SH-SY5Y (cell line): ENCODE measurements at regions not wholly inside any gene's neighbourhood (a gene's known extent, or its start where the extent isn't known, plus 50 kb on each side); places are given as distances from the start of the nearest gene placed in this dataset.

ENCODE experiments used
- GATA2 ChIP-seq: IDR thresholded peaks from 2 replicates; pipeline ENCODE4 v1.6.1; 2011; ENCODE audit warnings: mild to moderate bottlenecking, low read depth, low read length
- GATA3 ChIP-seq: IDR thresholded peaks from 2 replicates; pipeline ENCODE4 v1.6.1; 2011; ENCODE audit warnings: low read depth, mild to moderate bottlenecking, low read length, moderate library complexity

- no peak for TF ChIP-seq GATA3
- TF ChIP-seq GATA2, result no peak
Observed at GRCh38 chr2:168338803-168339437, 91.5 kb upstream of the STK39 start.
